Right atrium auricular region (tissue), 2 donors: ENCODE measurements at regions not wholly inside any gene's neighbourhood (a gene's known extent, or its start where the extent isn't known, plus 50 kb on each side); places are given as distances from the start of the nearest gene placed in this dataset.
"Not testable (repeated sequence)": the region's sequence is repeated elsewhere in the genome, so short reads cannot be mapped to it uniquely, and the experiment has no call there.

ENCODE experiments used
- DNase-seq: peaks from one replicate; pipeline ENCODE4 v3.0.0-alpha.2; 2019; ENCODE audit warnings: low spot score
- H3K27ac ChIP-seq, 2 donors: fragments of 200-600 bp; sonication (generic); 1 replicate in 1 of 2; 2 replicates in 1 of 2; pipeline ENCODE4 v1.5.1; 2016 to 2019
- H3K27me3 ChIP-seq, 2 donors: fragments of 200-600 bp; sonication (generic); one replicate each; pipeline versions ENCODE4 v1.5.1 to v1.6.0; 2017 to 2019
- H3K36me3 ChIP-seq: fragments of 200-600 bp; sonication (generic); one replicate; pipeline ENCODE4 v1.5.1; 2016
- H3K4me1 ChIP-seq, 2 donors: fragments of 200-600 bp; sonication (generic); one replicate each; pipeline versions ENCODE4 v1.5.1 to v1.6.0; 2017 to 2019
- H3K4me3 ChIP-seq, 2 donors: fragments of 200-600 bp; sonication (generic); 1 replicate in 1 of 2; 2 replicates in 1 of 2; pipeline ENCODE4 v1.5.1; 2017 to 2019; ENCODE audit warnings: mild to moderate bottlenecking in 1 of 2, moderate library complexity in 1 of 2
- H3K9me3 ChIP-seq, 2 donors: fragments of 200-600 bp; sonication (generic); one replicate each; pipeline ENCODE4 v1.5.1; 2019

GRCh38 chr16:16448423-16448822 is 69.5 kb downstream of the NPIPA7 start:
- H3K4me3 ChIP-seq, H3K27me3 ChIP-seq, H3K27ac ChIP-seq, H3K4me1 ChIP-seq, H3K36me3 ChIP-seq, DNase-seq, H3K9me3 ChIP-seq: not testable (repeated sequence)

GRCh38 chr16:16449712-16450237 is 70.8 kb downstream of the NPIPA7 start:
- not testable (repeated sequence) for H3K9me3 ChIP-seq, H3K36me3 ChIP-seq, H3K27me3 ChIP-seq, H3K4me3 ChIP-seq, DNase-seq, H3K27ac ChIP-seq, H3K4me1 ChIP-seq

GRCh38 chr16:16451721-16452410 is 72.9 kb downstream of the NPIPA7 start:
- H3K27me3 ChIP-seq, DNase-seq, H3K4me1 ChIP-seq, H3K4me3 ChIP-seq, H3K27ac ChIP-seq, H3K9me3 ChIP-seq, H3K36me3 ChIP-seq: not testable (repeated sequence)

GRCh38 chr16:16458579-16458978 is 79.6 kb downstream of the NPIPA7 start:
- not testable (repeated sequence) for H3K27ac ChIP-seq, H3K36me3 ChIP-seq, H3K27me3 ChIP-seq, DNase-seq, H3K9me3 ChIP-seq, H3K4me3 ChIP-seq, H3K4me1 ChIP-seq

GRCh38 chr16:16463792-16464191 is 84.9 kb downstream of the NPIPA7 start:
- H3K36me3 ChIP-seq, H3K27ac ChIP-seq, H3K4me1 ChIP-seq, DNase-seq, H3K4me3 ChIP-seq, H3K9me3 ChIP-seq, H3K27me3 ChIP-seq: not testable (repeated sequence)

- H3K36me3 ChIP-seq, H3K4me3 ChIP-seq, DNase-seq, H3K27me3 ChIP-seq, H3K27ac ChIP-seq, H3K9me3 ChIP-seq, H3K4me1 ChIP-seq: not testable (repeated sequence)
Measured at GRCh38 chr16:16488919-16489318, 110.0 kb downstream of the NPIPA7 start.

- not testable (repeated sequence) for H3K4me1 ChIP-seq, H3K4me3 ChIP-seq, H3K36me3 ChIP-seq, H3K27me3 ChIP-seq, H3K9me3 ChIP-seq, DNase-seq, H3K27ac ChIP-seq
Measured at GRCh38 chr16:16489466-16489865, 110.5 kb downstream of the NPIPA7 start.

GRCh38 chr16:16494114-16494513 is 115.2 kb downstream of the NPIPA7 start:
- not testable (repeated sequence) for DNase-seq, H3K9me3 ChIP-seq, H3K4me1 ChIP-seq, H3K4me3 ChIP-seq, H3K27ac ChIP-seq, H3K27me3 ChIP-seq, H3K36me3 ChIP-seq

- not testable (repeated sequence) for H3K9me3 ChIP-seq, H3K27ac ChIP-seq, H3K27me3 ChIP-seq, H3K4me3 ChIP-seq, H3K4me1 ChIP-seq, DNase-seq, H3K36me3 ChIP-seq
Measured at GRCh38 chr16:16494998-16495397, 116.1 kb downstream of the NPIPA7 start.

- not testable (repeated sequence) for H3K4me1 ChIP-seq, DNase-seq
Measured at GRCh38 chr16:16499875-16500274, 120.9 kb downstream of the NPIPA7 start.

GRCh38 chr16:16507041-16507440 is 128.1 kb downstream of the NPIPA7 start:
- not testable (repeated sequence) for DNase-seq, H3K27me3 ChIP-seq, H3K4me1 ChIP-seq, H3K9me3 ChIP-seq, H3K27ac ChIP-seq, H3K36me3 ChIP-seq, H3K4me3 ChIP-seq

More at GRCh38 chr16:16499875-16500274, 120.9 kb downstream of the NPIPA7 start:
- not testable (repeated sequence) for H3K9me3 ChIP-seq, H3K4me3 ChIP-seq, H3K27me3 ChIP-seq, H3K27ac ChIP-seq, H3K36me3 ChIP-seq

GRCh38 chr16:16508344-16508743 is 129.4 kb downstream of the NPIPA7 start:
- H3K4me1 ChIP-seq, H3K4me3 ChIP-seq, H3K27me3 ChIP-seq, H3K9me3 ChIP-seq, H3K27ac ChIP-seq, DNase-seq, H3K36me3 ChIP-seq: not testable (repeated sequence)

- H3K27me3 ChIP-seq, H3K27ac ChIP-seq, H3K36me3 ChIP-seq, DNase-seq, H3K4me1 ChIP-seq, H3K9me3 ChIP-seq, H3K4me3 ChIP-seq: not testable (repeated sequence)
Measured at GRCh38 chr16:16519395-16519794, 140.5 kb downstream of the NPIPA7 start.

GRCh38 chr16:16521239-16522002 is 142.5 kb downstream of the NPIPA7 start:
- H3K27ac ChIP-seq, H3K9me3 ChIP-seq, H3K4me1 ChIP-seq, H3K36me3 ChIP-seq, DNase-seq, H3K4me3 ChIP-seq, H3K27me3 ChIP-seq: not testable (repeated sequence)

- not testable (repeated sequence) for DNase-seq, H3K4me1 ChIP-seq, H3K9me3 ChIP-seq, H3K36me3 ChIP-seq, H3K4me3 ChIP-seq, H3K27me3 ChIP-seq, H3K27ac ChIP-seq
Measured at GRCh38 chr16:16526998-16527397, 148.1 kb downstream of the NPIPA7 start.
